Skeletal muscle satellite cell (primary cell): ENCODE measurements at regions not wholly inside any gene's neighbourhood (a gene's known extent, or its start where the extent isn't known, plus 50 kb on each side); places are given as distances from the start of the nearest gene placed in this dataset.

Experiments
- H3K27me3 ChIP-seq: 2 replicates; pipeline ENCODE4 v1.7.0; 2013; ENCODE audit warnings: low read length; ENCODE audit not compliant: control insufficient read depth, insufficient read depth
- H3K36me3 ChIP-seq: 2 replicates; pipeline ENCODE4 v1.7.0; 2013; ENCODE audit warnings: mild to moderate bottlenecking, control low read depth, low read length; ENCODE audit not compliant: insufficient read depth
- H3K4me1 ChIP-seq: 2 replicates; pipeline ENCODE4 v1.7.0; 2013; ENCODE audit warnings: low read length; ENCODE audit not compliant: control insufficient read depth, insufficient read depth
- H3K4me2 ChIP-seq: 2 replicates; pipeline ENCODE4 v1.7.0; 2013; ENCODE audit warnings: mild to moderate bottlenecking, low read length
- H3K4me3 ChIP-seq: 2 replicates; pipeline ENCODE4 v1.7.0; 2013; ENCODE audit warnings: low read length
- H3K9ac ChIP-seq: 2 replicates; pipeline ENCODE4 v1.7.0; 2013; ENCODE audit warnings: mild to moderate bottlenecking, low read depth, low read length, moderate library complexity
- H3K9me3 ChIP-seq: replicated peaks from 2 replicates; pipeline ENCODE4 v1.7.0; 2013; ENCODE audit warnings: mild to moderate bottlenecking, control low read depth, low read length

DNA sequence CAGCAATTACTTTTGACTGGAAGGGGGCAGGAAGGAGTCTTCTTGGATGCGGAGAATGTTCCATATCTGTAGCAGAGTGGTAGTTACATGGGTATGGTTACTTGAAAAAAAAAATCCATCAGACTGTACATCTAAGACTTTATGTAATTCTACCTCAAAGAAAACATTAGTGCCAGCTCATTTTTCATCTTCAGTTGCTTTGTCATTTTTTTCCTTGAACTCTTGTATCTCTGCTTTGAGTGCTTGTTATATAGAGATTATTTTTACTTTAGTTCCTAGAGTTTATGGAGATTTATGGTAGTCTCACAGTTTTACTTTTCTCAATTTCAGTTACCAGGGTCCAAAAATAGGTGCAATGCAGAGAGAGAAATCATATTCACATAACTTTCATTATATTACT, 60.0 kb upstream of the ITSN2 start:
- Histone ChIP-seq H3K9me3 (no peaks in the 10 kb centered on the region), H3K27me3 (peaks cover 3% of the 10 kb centered on the region), H3K4me1 (no peaks in the 10 kb centered on the region), H3K4me3 (no peak overlapping the region), H3K4me2 (no peak overlapping the region), H3K9ac (no peak overlapping the region), H3K36me3 (no peaks in the 10 kb centered on the region)

DNA sequence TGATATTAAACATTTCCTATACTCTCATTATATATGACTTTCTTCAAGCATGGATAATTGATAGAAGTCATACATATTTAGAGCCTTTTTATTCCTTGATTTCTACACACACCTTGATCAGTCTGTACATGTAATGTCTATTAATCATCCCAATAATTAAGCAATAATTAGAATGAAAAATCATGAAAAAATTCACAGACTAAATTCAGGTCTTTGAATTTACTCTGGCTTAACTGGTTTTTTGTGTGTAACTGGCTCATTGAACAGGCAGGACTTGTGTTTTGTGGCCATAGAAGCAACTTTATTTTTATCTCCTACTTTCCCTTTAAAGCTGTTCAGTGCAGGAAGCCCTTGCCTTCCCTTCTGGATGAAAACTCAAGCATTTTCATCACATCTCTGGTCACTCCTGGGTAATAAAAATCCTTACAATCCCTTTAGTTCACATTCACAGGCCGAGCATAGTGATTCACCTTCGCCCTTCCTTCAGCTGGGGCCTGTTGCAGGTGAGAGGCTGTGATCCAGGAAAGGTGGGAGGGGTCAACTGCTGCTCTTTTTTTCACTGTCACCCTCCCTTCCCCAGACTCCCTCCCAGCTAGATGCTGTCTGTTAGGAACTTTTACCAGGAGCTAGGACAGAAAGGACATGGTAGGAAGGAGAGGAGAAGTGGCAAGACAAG, 58.0 kb upstream of the ITSN2 start:
- H3K27me3 ChIP-seq, result no peaks in the 10 kb centered on the region
- no peak overlapping the region for H3K9ac ChIP-seq
- no peaks in the 10 kb centered on the region for H3K9me3 ChIP-seq
- no peaks in the 10 kb centered on the region for H3K36me3 ChIP-seq
- no peak overlapping the region for H3K4me2 ChIP-seq
- no peak overlapping the region for H3K4me3 ChIP-seq
- H3K4me1 ChIP-seq, result no peaks in the 10 kb centered on the region

DNA sequence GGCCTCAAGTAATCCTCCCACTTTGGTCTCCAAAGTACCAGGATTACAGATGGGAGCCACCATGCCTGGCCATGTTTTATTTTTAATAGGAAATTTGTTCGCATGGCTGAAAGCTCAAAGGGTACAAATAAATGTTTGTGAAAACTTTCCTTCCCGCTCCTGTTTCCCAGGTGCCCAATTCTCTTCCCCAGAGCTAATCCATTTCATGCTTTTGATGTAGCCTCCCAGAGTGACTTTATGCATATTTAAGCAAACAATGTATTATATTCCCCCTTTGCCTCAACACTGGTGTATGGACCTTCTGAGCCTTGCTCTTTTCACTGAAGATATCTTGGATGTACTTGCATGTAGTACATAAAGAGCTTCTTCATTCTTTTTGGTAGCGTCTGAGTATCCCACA, 52.5 kb upstream of the ITSN2 start:
- no peaks in the 10 kb centered on the region for H3K36me3 ChIP-seq
- H3K27me3 ChIP-seq, result no peaks in the 10 kb centered on the region
- no peak overlapping the region for H3K4me2 ChIP-seq
- no peaks in the 10 kb centered on the region for H3K9me3 ChIP-seq
- H3K9ac ChIP-seq, result no peak overlapping the region
- H3K4me3 ChIP-seq, result no peak overlapping the region
- no peaks in the 10 kb centered on the region for H3K4me1 ChIP-seq

DNA sequence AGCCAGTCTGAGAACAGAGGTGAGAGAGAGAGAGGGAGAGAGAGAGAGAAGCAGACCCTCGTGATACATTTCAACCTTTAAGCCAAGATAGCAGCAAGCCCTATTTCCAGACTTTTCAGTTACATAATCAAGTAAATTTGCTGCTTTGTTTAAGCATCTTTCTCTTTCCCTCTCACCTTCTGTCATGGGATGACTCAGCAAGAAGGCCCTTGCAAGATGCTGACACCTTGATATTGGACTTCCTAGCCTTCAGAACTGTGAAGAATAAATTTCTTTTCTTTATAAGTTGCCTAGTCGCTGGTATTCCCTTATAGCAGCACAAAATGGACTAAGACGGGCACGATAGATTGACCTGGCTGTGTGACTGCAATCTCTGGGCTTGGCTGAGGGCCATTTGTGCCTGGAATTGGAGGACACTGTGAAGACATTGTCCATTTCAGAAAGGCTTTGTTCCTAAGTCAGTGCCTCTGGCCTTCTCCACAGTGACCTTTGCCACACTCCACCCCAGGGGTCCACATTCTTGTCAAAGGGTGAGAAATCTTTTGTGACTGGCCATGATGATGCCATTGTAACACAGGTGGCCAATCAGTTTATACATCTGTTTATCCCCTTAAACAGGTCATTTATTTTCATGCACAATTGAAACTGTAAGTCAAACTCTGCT, 51.3 kb upstream of the ITSN2 start:
- H3K4me3 ChIP-seq, result no peak overlapping the region
- H3K9ac ChIP-seq, result no peak overlapping the region
- H3K4me1 ChIP-seq, result no peaks in the 10 kb centered on the region
- H3K36me3 ChIP-seq, result no peaks in the 10 kb centered on the region
- no peak overlapping the region for H3K4me2 ChIP-seq
- H3K27me3 ChIP-seq, result no peaks in the 10 kb centered on the region
- no peaks in the 10 kb centered on the region for H3K9me3 ChIP-seq

DNA sequence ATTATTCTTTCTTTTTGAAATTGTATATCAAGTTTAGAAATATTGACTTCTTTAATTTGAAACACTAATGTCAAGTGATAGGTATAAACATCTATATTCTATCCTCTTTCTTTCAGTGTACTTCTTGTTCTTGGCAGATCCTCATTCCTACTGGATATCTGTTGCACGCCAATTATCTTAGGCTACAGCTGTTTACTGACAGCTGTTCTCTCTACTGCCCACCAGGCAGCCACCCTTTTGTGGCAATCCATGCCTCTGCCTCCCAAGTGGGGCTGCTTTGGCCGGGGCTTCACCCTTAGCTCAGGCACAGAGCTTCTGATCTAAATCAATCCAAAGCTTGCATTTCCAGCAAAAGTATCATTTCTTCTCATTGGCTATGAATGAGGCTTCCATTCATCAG, 50.6 kb upstream of the ITSN2 start:
- Histone ChIP-seq H3K9ac (no peak overlapping the region), H3K4me1 (no peaks in the 10 kb centered on the region), H3K4me2 (no peak overlapping the region), H3K4me3 (no peak overlapping the region), H3K9me3 (no peaks in the 10 kb centered on the region), H3K27me3 (no peaks in the 10 kb centered on the region), H3K36me3 (no peaks in the 10 kb centered on the region)

DNA sequence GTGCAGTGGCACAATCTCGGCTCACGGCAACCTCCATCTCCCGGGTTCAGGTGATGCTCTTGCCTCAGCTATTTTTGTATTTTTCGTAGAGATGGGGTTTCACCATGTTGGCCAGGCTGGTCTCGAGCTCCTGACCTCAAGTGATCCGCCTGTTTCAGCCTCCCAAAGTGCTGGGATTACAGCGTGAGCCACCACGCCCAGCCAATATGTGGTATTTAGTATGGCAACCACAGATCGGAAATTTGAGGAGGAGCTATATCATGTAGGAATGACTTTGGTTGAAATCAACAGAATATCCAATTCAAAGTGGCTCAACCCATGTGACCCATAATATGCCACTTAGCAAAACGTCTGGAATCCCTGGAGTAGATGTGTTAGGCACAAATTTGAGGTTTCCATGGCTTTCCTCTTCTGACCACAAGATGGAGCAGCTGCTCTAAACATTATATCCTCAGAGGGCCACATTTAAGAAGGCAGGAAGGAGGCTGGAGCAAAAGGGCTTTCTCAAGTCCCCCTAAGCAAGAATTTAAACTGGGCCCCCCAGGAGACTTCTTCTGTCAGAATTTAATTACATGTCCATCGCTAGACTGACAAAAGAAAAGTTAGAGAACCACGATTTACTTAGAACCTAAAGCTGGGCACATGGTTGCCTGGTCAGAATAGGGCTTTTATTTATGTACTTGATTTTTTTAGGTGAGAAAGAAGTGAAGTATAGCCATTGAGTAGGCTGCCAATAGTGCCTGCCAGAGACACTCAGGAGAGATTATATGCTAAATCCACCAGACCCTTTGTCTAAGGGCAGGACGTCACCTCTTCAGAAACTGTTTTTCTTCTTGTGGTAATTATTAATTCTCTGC, 49.6 kb upstream of the ITSN2 start:
- H3K4me3 ChIP-seq, result no peak overlapping the region
- H3K36me3 ChIP-seq, result no peaks in the 10 kb centered on the region
- H3K4me2 ChIP-seq, result no peak overlapping the region
- H3K9ac ChIP-seq, result peak overlapping the region; percentile 18
- no peaks in the 10 kb centered on the region for H3K9me3 ChIP-seq
- H3K4me1 ChIP-seq, result no peaks in the 10 kb centered on the region
- no peaks in the 10 kb centered on the region for H3K27me3 ChIP-seq
